GM12878 (cell line): ENCODE measurements at regions not wholly inside any gene's neighbourhood (a gene's known extent, or its start where the extent isn't known, plus 50 kb on each side); places are given as distances from the start of the nearest gene placed in this dataset.

Source experiments
- BHLHE40 ChIP-seq, 2 experiments: fragments of 450-650 bp in 1 of 2; IDR thresholded peaks; 2 replicates each; pipeline ENCODE4 v1.6.1; 2011 to 2017; ENCODE audit warnings: low read depth in 2 of 2, borderline replicate concordance in 1 of 2, improper control_type of control experiment in 1 of 2, low read length in 1 of 2, mild to moderate bottlenecking in 1 of 2
- ETV6 ChIP-seq, 2 experiments: fragments of 450-650 bp in 1 of 2; IDR thresholded peaks in 1 of 2; conservative IDR thresholded peaks in 1 of 2; 2 replicates each; pipeline ENCODE4 v1.6.1; 2014; ENCODE audit warnings: antibody characterized with exemption in 1 of 2, borderline replicate concordance in 1 of 2, low read depth in 1 of 2, mild to moderate bottlenecking in 1 of 2, moderate library complexity in 1 of 2
- FOS ChIP-seq: IDR thresholded peaks from 3 replicates; pipeline ENCODE4 v1.6.1; 2011; ENCODE audit warnings: borderline replicate concordance; ENCODE audit not compliant: insufficient read length; ENCODE audit errors: extremely low read depth
- LARP7 ChIP-seq: fragments of 450-650 bp; IDR thresholded peaks from 2 replicates; pipeline ENCODE4 v1.6.1; 2017; ENCODE audit warnings: mild to moderate bottlenecking
- RUNX3 ChIP-seq: IDR thresholded peaks from 2 replicates; pipeline ENCODE4 v1.6.1; 2012; ENCODE audit warnings: low read length, inconsistent platforms
- TF ChIP-seq, protein P1 (sequence below), 3 experiments: IDR thresholded peaks in 2 of 3; conservative IDR thresholded peaks in 1 of 3; 2 replicates each; pipeline ENCODE4 v1.5.1; 2011; ENCODE audit warnings: low read depth in 3 of 3, low read length in 3 of 3, mild to moderate bottlenecking in 3 of 3, control low read depth in 2 of 3, moderate library complexity in 2 of 3, inconsistent platforms in 1 of 3, mixed read lengths in 1 of 3; ENCODE audit not compliant: control insufficient read depth in 2 of 3, insufficient read depth in 1 of 3; ENCODE audit errors: extremely low read depth in 1 of 3
- TF ChIP-seq, protein P2 (sequence below): fragments of 450-650 bp; conservative IDR thresholded peaks from 2 replicates; pipeline ENCODE4 v1.6.1; 2017; ENCODE audit warnings: mild to moderate bottlenecking, moderate library complexity
- TF ChIP-seq, protein P3 (sequence below): IDR thresholded peaks from 2 replicates; pipeline ENCODE4 v1.6.1; 2012; ENCODE audit warnings: low read depth, low read length, improper control_type of control experiment
- TF ChIP-seq, protein P4 (sequence below): fragments of 150-350 bp; IDR thresholded peaks from 2 replicates; pipeline ENCODE4 v1.6.1; 2016; ENCODE audit warnings: low read depth, low read length

DNA sequence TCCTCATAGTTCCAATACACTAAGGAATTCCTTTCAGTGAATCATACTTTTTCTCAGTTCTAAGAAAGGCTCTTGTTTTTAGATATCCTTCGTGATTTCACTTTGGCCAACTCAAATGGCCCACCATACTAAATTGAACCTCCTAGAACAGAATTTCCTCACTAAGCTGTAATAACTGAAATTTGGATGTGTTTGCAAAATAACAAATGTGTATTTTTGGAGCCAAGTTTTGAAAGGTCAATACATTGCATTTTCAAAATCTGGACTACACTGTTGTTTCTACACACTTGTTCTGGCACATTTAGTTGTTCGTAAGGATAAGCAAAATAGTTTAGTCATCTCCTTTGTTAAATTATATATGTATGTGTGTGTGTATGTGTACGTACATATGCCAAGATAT lies 439.0 kb upstream of the STXBP6 start:
- TF ChIP-seq, protein P1, sequence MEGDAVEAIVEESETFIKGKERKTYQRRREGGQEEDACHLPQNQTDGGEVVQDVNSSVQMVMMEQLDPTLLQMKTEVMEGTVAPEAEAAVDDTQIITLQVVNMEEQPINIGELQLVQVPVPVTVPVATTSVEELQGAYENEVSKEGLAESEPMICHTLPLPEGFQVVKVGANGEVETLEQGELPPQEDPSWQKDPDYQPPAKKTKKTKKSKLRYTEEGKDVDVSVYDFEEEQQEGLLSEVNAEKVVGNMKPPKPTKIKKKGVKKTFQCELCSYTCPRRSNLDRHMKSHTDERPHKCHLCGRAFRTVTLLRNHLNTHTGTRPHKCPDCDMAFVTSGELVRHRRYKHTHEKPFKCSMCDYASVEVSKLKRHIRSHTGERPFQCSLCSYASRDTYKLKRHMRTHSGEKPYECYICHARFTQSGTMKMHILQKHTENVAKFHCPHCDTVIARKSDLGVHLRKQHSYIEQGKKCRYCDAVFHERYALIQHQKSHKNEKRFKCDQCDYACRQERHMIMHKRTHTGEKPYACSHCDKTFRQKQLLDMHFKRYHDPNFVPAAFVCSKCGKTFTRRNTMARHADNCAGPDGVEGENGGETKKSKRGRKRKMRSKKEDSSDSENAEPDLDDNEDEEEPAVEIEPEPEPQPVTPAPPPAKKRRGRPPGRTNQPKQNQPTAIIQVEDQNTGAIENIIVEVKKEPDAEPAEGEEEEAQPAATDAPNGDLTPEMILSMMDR (IDR thresholded peaks at IDR 0.05 in 2 of 3, conservative IDR thresholded peaks at IDR 0.05 in 1 of 3; ENCODE audit: control insufficient read depth in 2 of 3, extremely low read depth in 1 of 3, insufficient read depth in 1 of 3, low read depth in 3 of 3, low read length in 3 of 3), result no peak
- TF ChIP-seq FOS, result no peak
- TF ChIP-seq ETV6 (conservative IDR thresholded peaks at IDR 0.05 in 1 of 2, IDR thresholded peaks at IDR 0.05 in 1 of 2; ENCODE audit: borderline replicate concordance in 1 of 2, low read depth in 1 of 2), result no peak
- no peak for TF ChIP-seq RUNX3
- TF ChIP-seq, protein P2, sequence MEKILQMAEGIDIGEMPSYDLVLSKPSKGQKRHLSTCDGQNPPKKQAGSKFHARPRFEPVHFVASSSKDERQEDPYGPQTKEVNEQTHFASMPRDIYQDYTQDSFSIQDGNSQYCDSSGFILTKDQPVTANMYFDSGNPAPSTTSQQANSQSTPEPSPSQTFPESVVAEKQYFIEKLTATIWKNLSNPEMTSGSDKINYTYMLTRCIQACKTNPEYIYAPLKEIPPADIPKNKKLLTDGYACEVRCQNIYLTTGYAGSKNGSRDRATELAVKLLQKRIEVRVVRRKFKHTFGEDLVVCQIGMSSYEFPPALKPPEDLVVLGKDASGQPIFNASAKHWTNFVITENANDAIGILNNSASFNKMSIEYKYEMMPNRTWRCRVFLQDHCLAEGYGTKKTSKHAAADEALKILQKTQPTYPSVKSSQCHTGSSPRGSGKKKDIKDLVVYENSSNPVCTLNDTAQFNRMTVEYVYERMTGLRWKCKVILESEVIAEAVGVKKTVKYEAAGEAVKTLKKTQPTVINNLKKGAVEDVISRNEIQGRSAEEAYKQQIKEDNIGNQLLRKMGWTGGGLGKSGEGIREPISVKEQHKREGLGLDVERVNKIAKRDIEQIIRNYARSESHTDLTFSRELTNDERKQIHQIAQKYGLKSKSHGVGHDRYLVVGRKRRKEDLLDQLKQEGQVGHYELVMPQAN, result no peak
- TF ChIP-seq BHLHE40 (IDR thresholded peaks at IDR 0.05; ENCODE audit: borderline replicate concordance in 1 of 2, low read depth in 2 of 2, low read length in 1 of 2), result no peak
- TF ChIP-seq, protein P3, sequence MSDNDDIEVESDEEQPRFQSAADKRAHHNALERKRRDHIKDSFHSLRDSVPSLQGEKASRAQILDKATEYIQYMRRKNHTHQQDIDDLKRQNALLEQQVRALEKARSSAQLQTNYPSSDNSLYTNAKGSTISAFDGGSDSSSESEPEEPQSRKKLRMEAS, result no peak
- TF ChIP-seq LARP7, result no peak
- TF ChIP-seq, protein P4, sequence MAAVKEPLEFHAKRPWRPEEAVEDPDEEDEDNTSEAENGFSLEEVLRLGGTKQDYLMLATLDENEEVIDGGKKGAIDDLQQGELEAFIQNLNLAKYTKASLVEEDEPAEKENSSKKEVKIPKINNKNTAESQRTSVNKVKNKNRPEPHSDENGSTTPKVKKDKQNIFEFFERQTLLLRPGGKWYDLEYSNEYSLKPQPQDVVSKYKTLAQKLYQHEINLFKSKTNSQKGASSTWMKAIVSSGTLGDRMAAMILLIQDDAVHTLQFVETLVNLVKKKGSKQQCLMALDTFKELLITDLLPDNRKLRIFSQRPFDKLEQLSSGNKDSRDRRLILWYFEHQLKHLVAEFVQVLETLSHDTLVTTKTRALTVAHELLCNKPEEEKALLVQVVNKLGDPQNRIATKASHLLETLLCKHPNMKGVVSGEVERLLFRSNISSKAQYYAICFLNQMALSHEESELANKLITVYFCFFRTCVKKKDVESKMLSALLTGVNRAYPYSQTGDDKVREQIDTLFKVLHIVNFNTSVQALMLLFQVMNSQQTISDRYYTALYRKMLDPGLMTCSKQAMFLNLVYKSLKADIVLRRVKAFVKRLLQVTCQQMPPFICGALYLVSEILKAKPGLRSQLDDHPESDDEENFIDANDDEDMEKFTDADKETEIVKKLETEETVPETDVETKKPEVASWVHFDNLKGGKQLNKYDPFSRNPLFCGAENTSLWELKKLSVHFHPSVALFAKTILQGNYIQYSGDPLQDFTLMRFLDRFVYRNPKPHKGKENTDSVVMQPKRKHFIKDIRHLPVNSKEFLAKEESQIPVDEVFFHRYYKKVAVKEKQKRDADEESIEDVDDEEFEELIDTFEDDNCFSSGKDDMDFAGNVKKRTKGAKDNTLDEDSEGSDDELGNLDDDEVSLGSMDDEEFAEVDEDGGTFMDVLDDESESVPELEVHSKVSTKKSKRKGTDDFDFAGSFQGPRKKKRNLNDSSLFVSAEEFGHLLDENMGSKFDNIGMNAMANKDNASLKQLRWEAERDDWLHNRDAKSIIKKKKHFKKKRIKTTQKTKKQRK, result no peak
